Left ventricle myocardium inferior (tissue), 1 donor: ENCODE measurements at regions not wholly inside any gene's neighbourhood (a gene's known extent, or its start where the extent isn't known, plus 50 kb on each side); places are given as distances from the start of the nearest gene placed in this dataset.

Experiments used
- DNase-seq: peaks from one replicate; pipeline ENCODE4 v3.0.0-alpha.2; 2020
- H3K27ac ChIP-seq: fragments of 200-600 bp; replicated peaks from 2 replicates; pipeline ENCODE4 v1.8.0; 2021
- H3K27me3 ChIP-seq: fragments of 200-600 bp; 2 replicates; pipeline ENCODE4 v1.8.0; 2021; ENCODE audit warnings: low read depth
- H3K36me3 ChIP-seq: fragments of 200-600 bp; 2 replicates; pipeline ENCODE4 v1.8.0; 2021
- H3K4me1 ChIP-seq: fragments of 200-600 bp; 2 replicates; pipeline ENCODE4 v1.8.0; 2021
- H3K4me3 ChIP-seq: fragments of 200-600 bp; 2 replicates; pipeline ENCODE4 v1.8.0; 2021; ENCODE audit warnings: mild to moderate bottlenecking, moderate library complexity
- H3K9me3 ChIP-seq: fragments of 200-600 bp; replicated peaks from 2 replicates; pipeline ENCODE4 v1.8.0; 2021
- CTCF ChIP-seq: fragments of 200-600 bp; IDR thresholded peaks from 2 replicates; pipeline ENCODE4 v1.8.0; 2021; ENCODE audit warnings: antibody characterized with exemption, mild to moderate bottlenecking, borderline replicate concordance
- intact Hi-C: fragments of 100-400 bp; cut with micrococcal nuclease; formaldehyde crosslinking; loops from one replicate; pipeline ENCODE4 v1.11.0; 2022
- donor health status: DM: no; HTN: yes; CAD: no; lungs with severe emphysema.

DNA sequence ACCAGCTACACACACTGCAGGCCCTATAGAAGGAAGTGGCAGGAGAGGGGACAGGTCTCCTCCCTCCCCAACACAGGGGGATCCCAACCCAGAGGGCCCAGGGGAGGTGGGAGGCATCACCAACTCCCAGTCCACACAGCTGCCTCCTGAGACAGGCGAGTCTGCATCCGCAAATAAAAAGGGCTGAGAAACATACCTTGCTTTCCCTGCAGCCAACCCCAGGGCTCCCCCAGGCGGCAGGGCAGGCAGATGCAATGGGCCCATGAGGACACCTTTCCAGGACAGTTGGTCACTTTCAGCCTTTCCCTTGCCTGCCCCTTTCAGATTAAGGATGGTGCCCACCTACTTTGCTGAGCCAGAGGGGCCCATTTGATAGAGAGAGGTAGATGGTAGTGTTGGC, 180.0 kb downstream of the BRD1 start:
- no peak overlapping the region for H3K4me3 ChIP-seq
- intact Hi-C loops, result no loop called here
- H3K9me3 ChIP-seq, result peaks cover 14% of the 10 kb centered on the region
- no peak for DNase-seq
- TF ChIP-seq CTCF, result no peak
- no peak overlapping the region for H3K27ac ChIP-seq
- H3K4me1 ChIP-seq, result peaks cover 5% of the 10 kb centered on the region
- no peaks in the 10 kb centered on the region for H3K36me3 ChIP-seq
- peaks cover 52% of the 10 kb centered on the region for H3K27me3 ChIP-seq

DNA sequence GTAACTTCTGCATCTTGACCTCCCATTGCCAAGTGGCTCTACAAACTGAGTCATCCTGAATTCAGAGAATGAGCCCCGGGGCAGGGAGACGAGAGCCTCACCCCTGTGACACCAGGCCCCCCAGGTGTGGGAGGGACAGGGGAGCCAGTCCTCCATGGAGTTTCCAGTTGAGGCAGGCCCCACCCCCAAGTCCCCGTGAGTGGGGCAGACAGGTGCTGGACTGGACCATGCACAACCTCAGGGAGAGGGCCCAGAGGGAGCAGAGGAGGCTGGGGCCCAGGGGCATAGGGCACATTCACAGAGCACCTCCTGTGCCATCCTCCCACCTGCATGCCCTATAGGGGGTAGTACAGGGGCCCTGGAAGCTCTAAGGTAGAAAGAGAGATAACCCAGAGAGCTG, 180.8 kb downstream of the BRD1 start:
- Histone ChIP-seq H3K27me3 (peaks cover 52% of the 10 kb centered on the region), H3K27ac (no peak overlapping the region), H3K4me1 (peaks cover 5% of the 10 kb centered on the region), H3K4me3 (no peak overlapping the region), H3K9me3 (peaks cover 8% of the 10 kb centered on the region), H3K36me3 (no peaks in the 10 kb centered on the region)
- TF ChIP-seq CTCF, result no peak
- no peak for DNase-seq
- intact Hi-C loops, result no loop called here

DNA sequence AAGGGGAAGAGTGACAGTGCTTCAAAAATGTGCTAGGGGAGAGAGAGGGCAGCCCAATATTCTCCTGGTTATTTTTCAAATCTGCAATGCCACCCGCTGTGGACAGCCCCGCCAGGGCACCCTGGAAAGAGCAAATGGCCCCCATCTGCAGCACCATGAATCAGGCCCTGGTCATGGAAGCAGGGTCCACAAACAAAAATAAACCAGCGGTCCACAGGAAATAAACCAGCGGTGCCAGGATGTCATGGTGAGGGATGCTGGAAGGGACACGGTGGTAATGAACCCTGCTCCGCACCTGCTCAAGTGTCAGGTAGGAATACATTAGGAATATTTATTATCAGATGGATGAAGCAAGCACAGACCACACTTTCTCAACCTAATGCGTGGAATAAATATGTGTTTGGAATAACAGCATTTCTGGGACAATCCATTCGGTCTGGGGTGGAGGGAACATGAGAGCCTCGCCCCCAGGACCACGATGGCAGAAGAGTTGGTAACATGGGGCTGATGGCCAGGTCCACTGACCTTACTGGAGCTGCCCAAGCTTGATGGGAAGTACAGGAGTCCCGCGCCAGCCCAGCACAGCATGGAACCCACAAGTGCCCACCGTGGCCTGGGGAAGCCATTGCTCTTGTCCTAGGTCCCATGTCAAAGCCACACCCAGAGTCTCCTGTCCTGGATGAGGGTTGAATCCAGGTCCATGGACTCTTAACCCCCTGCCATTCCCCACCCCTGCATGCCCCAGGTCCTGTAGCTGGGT, 181.7 kb downstream of the BRD1 start:
- peaks cover 5% of the 10 kb centered on the region for H3K4me1 ChIP-seq
- no peak for TF ChIP-seq CTCF
- intact Hi-C loops, result no loop called here
- peaks cover 51% of the 10 kb centered on the region for H3K27me3 ChIP-seq
- H3K9me3 ChIP-seq, result peaks cover under 1% of the 10 kb centered on the region
- H3K36me3 ChIP-seq, result no peaks in the 10 kb centered on the region
- no peak for DNase-seq
- H3K4me3 ChIP-seq, result no peak overlapping the region
- no peak overlapping the region for H3K27ac ChIP-seq

DNA sequence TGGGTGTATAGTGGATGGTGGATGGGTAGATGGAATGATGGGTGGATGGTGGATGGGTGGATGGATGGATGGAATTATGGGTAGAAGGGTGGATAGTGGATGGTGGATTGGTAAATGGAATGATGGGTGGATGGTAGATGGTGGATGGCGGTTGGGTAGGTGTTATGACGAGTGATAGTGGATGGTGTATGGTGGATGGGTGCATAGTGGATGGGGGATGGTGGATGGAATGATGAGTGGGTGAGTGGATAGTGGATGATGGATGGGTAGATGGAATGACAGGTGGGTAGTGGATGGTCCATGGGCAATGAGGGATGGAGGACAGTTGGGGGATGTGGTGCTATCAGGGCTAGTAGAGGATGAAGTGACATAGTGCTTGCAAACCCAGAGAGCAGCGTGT, 182.4 kb downstream of the BRD1 start:
- no peaks in the 10 kb centered on the region for H3K36me3 ChIP-seq
- H3K4me1 ChIP-seq, result peaks cover 5% of the 10 kb centered on the region
- peaks cover 48% of the 10 kb centered on the region for H3K27me3 ChIP-seq
- no peak overlapping the region for H3K4me3 ChIP-seq
- DNase-seq, result no peak
- H3K27ac ChIP-seq, result no peak overlapping the region
- no peaks in the 10 kb centered on the region for H3K9me3 ChIP-seq
- no peak for TF ChIP-seq CTCF
- intact Hi-C loops, result no loop called here

DNA sequence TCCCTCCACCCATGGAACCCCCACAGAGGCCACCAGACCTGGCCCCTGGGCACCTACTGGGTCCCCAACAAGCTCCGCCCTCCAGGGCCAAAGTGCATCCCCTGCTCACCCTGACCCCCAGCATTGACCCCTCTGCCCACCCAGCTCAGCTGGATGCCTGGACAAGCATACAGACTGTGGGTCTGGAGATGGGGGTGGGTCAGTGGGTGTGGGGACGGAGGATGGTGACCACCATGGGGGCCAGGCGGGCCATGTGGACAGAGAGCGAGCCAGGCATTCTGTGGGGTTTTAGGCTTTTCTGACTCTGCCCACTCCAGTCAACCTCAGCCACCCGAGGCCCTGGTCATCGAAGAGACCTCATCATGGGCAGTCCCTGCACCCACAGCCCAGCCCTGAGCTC, 183.7 kb downstream of the BRD1 start:
- no peak for TF ChIP-seq CTCF
- Histone ChIP-seq H3K27me3 (peaks cover 40% of the 10 kb centered on the region), H3K4me1 (peaks cover 5% of the 10 kb centered on the region), H3K4me3 (no peak overlapping the region), H3K27ac (no peak overlapping the region), H3K9me3 (no peaks in the 10 kb centered on the region), H3K36me3 (no peaks in the 10 kb centered on the region)
- intact Hi-C loops, result no loop called here
- DNase-seq, result no peak

DNA sequence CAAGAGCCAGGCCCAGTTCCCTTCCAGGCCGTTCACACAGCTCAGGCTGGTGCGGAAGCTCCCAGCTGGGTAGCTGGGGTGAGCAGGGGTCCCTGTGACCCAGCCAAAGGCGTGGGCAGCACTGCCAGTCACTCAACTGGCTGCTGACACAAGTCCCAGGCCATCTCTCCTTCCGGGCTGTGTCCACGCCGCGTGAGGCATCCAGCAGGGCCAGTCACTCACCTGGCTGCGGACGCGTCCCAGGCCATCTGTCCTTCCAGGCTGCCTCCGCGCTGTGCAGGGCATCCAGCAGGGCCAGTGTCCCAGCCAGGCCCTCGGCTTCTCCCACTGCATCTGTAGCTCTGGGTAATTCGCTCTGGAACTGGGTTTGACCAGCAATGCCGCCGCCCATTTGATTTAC, 184.2 kb downstream of the BRD1 start:
- H3K9me3 ChIP-seq, result no peaks in the 10 kb centered on the region
- intact Hi-C loops, result no loop called here
- H3K27ac ChIP-seq, result no peak overlapping the region
- DNase-seq, result no peak
- no peak overlapping the region for H3K4me3 ChIP-seq
- no peak for TF ChIP-seq CTCF
- H3K36me3 ChIP-seq, result no peaks in the 10 kb centered on the region
- peaks cover 4% of the 10 kb centered on the region for H3K4me1 ChIP-seq
- peaks cover 35% of the 10 kb centered on the region for H3K27me3 ChIP-seq
